ENCODE measurements at regions not wholly inside any gene's neighbourhood (a gene's known extent, or its start where the extent isn't known, plus 50 kb on each side); places are given as distances from the start of the nearest gene placed in this dataset.

DNA sequence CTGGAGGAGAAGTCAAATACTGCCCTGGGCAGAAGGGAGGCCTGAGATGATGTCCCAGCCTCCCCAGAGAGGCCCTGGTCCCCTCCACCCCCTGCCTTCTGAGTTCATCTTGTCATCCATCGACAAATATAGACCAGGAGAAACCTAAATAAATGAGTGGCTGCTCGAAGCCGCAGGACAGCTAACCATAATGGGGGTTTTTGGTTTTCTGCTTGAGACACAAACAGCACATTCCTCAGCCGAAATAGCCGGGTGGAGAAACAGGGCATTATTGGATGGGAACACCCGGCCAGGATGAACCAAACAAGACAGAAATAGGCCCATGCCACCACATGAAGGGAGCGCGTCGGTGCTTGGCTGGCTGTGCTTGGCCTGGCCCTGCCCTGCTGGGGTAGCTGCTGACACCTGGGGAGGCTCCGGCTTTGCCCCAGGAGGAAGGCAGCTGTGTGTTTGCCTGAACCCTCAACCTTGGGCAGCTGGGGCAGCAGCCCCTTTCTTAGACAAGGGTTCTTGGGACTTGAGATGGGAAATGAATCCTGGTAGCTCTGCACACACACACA is 188.1 kb downstream of the IRX5 start:
- TF ChIP-seq, protein P1, sequence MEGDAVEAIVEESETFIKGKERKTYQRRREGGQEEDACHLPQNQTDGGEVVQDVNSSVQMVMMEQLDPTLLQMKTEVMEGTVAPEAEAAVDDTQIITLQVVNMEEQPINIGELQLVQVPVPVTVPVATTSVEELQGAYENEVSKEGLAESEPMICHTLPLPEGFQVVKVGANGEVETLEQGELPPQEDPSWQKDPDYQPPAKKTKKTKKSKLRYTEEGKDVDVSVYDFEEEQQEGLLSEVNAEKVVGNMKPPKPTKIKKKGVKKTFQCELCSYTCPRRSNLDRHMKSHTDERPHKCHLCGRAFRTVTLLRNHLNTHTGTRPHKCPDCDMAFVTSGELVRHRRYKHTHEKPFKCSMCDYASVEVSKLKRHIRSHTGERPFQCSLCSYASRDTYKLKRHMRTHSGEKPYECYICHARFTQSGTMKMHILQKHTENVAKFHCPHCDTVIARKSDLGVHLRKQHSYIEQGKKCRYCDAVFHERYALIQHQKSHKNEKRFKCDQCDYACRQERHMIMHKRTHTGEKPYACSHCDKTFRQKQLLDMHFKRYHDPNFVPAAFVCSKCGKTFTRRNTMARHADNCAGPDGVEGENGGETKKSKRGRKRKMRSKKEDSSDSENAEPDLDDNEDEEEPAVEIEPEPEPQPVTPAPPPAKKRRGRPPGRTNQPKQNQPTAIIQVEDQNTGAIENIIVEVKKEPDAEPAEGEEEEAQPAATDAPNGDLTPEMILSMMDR (IDR thresholded peaks at IDR 0.05; ENCODE audit: low read depth, low read length, poor library complexity, severe bottlenecking) = no peak
- no peak for TF ChIP-seq EZH2phosphoT487 (IDR thresholded peaks at IDR 0.05; ENCODE audit: borderline replicate concordance, low read length)

All from DOHH2 (cell line).